Ovary (tissue), 7 donors: ENCODE measurements at regions not wholly inside any gene's neighbourhood (a gene's known extent, or its start where the extent isn't known, plus 50 kb on each side); places are given as distances from the start of the nearest gene placed in this dataset.

Experiments
- DNase-seq, 5 donors: peaks; one replicate each; pipeline ENCODE4 v3.0.0-alpha.2; 2019 to 2020
- H3K27ac ChIP-seq, 2 donors: fragments of 200-600 bp; one replicate each; pipeline versions ENCODE4 v1.5.1 to v1.8.0; 2019 to 2022
- H3K27me3 ChIP-seq: fragments of 200-600 bp; one replicate; pipeline ENCODE4 v1.8.0; 2022
- H3K36me3 ChIP-seq: fragments of 200-600 bp; sonication (generic); one replicate; pipeline ENCODE4 v1.5.1; 2019
- H3K4me1 ChIP-seq: one replicate; pipeline ENCODE4 v1.8.1; 2013; ENCODE audit warnings: mild to moderate bottlenecking, moderate library complexity; ENCODE audit not compliant: insufficient read depth
- H3K4me3 ChIP-seq: fragments of 200-600 bp; sonication (generic); one replicate; pipeline ENCODE4 v1.5.1; 2017
- H3K9me3 ChIP-seq, 2 donors: fragments of 200-600 bp in 1 of 2; sonication (generic) in 1 of 2; one replicate each; pipeline versions ENCODE4 v1.5.1 to v1.8.1; 2013 to 2019; ENCODE audit warnings: mild to moderate bottlenecking in 1 of 2, moderate library complexity in 1 of 2
- CTCF ChIP-seq, 3 donors: fragments of 450-650 bp in 2 of 3; fragments of 200-600 bp in 1 of 3; IDR thresholded peaks; one replicate each; pipeline versions ENCODE4 v1.5.1 to v1.8.0; 2016 to 2022; ENCODE audit warnings: antibody characterized with exemption in 3 of 3, mild to moderate bottlenecking in 1 of 3
- EP300 ChIP-seq: sonication (generic); formaldehyde crosslinking; IDR thresholded peaks from one replicate; pipeline ENCODE4 v1.6.1; 2017; ENCODE audit warnings: antibody characterized with exemption
- POLR2A ChIP-seq: fragments of 450-650 bp; IDR thresholded peaks from one replicate; pipeline ENCODE4 v1.6.1; 2017; ENCODE audit warnings: antibody characterized with exemption, mild to moderate bottlenecking, moderate library complexity
- WGBS, 3 donors: extraction: QIAGEN DNeasy Blood & Tissue Kit in 1 of 3; methylation state at CpG; one replicate each; pipeline versions ENCODE4 v1.1.5 to v1.1.7; 2013 to 2017; 5-methylcytosine and 5-hydroxymethylcytosine counted together
- intact Hi-C, 4 donors: fragments of 100-400 bp; cut with DNase I; formaldehyde crosslinking; loops; one replicate each; pipeline versions ENCODE4 v1.11.0 to v1.15.1; 2022 to 2023
- donor health status: DM: no; HTN: no; CAD: no; lungs with moderate emphysema.
- donor health status: DM: no; HTN: no; CAD: no.
- donor health status: Bipolar disorder and iron deficiency.
- donor health status: DM: no; HTN: no; CAD: no.
- donor health status: DM: yes; HTN: yes; CAD: no.

DNA sequence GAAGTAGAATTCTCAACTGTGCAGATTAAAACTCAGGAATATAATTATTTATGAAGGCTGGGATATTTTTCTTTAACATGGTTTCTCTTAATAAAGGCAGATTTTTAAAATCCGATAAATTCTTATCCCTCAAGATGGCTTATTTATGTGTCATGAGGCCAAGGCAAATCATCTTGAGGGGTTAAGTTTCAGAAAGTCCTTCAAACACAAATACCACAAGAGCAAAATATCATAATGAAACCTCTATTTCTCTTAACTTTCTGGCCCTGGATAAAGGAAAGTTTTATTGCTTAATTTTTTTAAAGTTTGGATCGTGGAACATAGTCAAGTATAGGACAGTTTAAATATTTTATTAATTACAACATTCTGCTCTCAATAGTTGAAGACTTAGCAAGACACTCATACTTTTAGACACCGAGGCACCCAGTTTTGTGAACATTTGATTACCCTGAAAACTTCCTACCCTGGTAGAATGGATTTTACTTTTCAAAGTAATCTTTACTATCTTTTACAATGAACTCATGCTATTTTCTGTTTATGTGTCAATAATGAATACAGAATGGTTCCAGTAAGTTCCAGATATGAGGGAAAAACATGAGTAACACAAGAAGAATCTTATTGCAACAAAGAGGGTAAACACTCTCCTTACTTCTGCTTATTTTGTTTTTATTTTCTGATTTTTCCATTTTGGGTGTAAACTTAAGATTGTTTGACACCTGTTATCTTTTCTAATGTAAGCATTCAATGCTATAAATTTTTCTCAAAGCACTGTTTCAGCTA, 200.7 kb upstream of the IL15 start:
- DNase-seq, result no peak
- no peaks in the 10 kb centered on the region for H3K4me1 ChIP-seq
- H3K27ac ChIP-seq, result no peak overlapping the region
- H3K9me3 ChIP-seq, result no peaks in the 10 kb centered on the region
- intact Hi-C loops, result no loop called here
- TF ChIP-seq EP300, result no peak
- no peak for TF ChIP-seq CTCF (IDR thresholded peaks at IDR 0.05)
- no peak for TF ChIP-seq POLR2A
- no peak overlapping the region for H3K4me3 ChIP-seq
- WGBS, 3 donors, result 18 to 20% (median 19%) methylated on average over 3 of the region's 3 CpGs
- H3K36me3 ChIP-seq, result no peaks in the 10 kb centered on the region
- no peaks in the 10 kb centered on the region for H3K27me3 ChIP-seq

GRCh38 chr4:141439223-141439622, 197.2 kb upstream of the IL15 start:
- no peaks in the 10 kb centered on the region for H3K9me3 ChIP-seq
- no peaks in the 10 kb centered on the region for H3K27me3 ChIP-seq
- no peaks in the 10 kb centered on the region for H3K4me1 ChIP-seq
- 83 to 96% (median 95%) methylated on average over 1 of the region's 1 CpG for WGBS, 3 donors
- no peak overlapping the region for H3K4me3 ChIP-seq
- no peak for TF ChIP-seq CTCF (IDR thresholded peaks at IDR 0.05)
- no peak for TF ChIP-seq POLR2A
- no peak for TF ChIP-seq EP300
- H3K27ac ChIP-seq, result no peak overlapping the region
- H3K36me3 ChIP-seq, result no peaks in the 10 kb centered on the region
- intact Hi-C loops, result no loop called here
- DNase-seq, result no peak

- Histone ChIP-seq H3K27ac (no peak overlapping the region), H3K36me3 (no peaks in the 10 kb centered on the region), H3K9me3 (no peaks in the 10 kb centered on the region), H3K4me3 (no peak overlapping the region), H3K4me1 (no peaks in the 10 kb centered on the region), H3K27me3 (no peaks in the 10 kb centered on the region)
- intact Hi-C loops, result no loop called here
- TF ChIP-seq CTCF (IDR thresholded peaks at IDR 0.05) (no peak), EP300 (no peak), POLR2A (no peak)
- WGBS, 3 donors, result 69 to 80% (median 74%) methylated on average over 1 of the region's 1 CpG
- no peak for DNase-seq
Observed at GRCh38 chr4:141447761-141448160, 188.6 kb upstream of the IL15 start.

DNA sequence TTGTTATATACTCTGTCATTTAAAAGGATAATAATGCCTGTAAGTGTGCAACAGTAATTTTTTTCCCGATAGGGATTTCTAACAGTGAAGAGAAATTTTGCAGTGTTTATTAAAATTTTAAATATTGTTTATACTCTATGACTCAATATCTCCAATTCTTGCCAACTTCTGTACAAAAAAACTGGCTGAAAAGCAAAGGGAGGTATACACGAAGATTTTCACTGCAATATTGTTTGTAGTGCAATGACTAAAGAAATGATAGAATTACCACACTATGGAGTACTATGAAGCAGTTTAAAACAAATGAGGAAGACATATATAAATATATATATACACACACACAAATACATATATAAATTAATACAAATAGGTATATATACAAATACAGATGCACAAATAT, 187.9 kb upstream of the IL15 start:
- intact Hi-C loops, result no loop called here
- Histone ChIP-seq H3K27me3 (no peaks in the 10 kb centered on the region), H3K4me1 (no peaks in the 10 kb centered on the region), H3K4me3 (no peak overlapping the region), H3K36me3 (no peaks in the 10 kb centered on the region), H3K9me3 (no peaks in the 10 kb centered on the region), H3K27ac (no peak overlapping the region)
- no peak for DNase-seq
- TF ChIP-seq POLR2A, result no peak
- TF ChIP-seq EP300, result no peak
- no peak for TF ChIP-seq CTCF (IDR thresholded peaks at IDR 0.05)
- 26 to 54% (median 39%) methylated on average over 2 of the region's 2 CpGs for WGBS, 3 donors
